HG03159 (cell line): ENCODE measurements at regions not wholly inside any gene's neighbourhood (a gene's known extent, or its start where the extent isn't known, plus 50 kb on each side); places are given as distances from the start of the nearest gene placed in this dataset.

Experiments
- ATAC-seq: cut with Tn5 transposase; IDR thresholded peaks from one replicate; pipeline ENCODE4 v1.9.1; 2021; ENCODE audit warnings: mild to moderate bottlenecking, moderate library complexity; ENCODE audit not compliant: unreplicated experiment

DNA sequence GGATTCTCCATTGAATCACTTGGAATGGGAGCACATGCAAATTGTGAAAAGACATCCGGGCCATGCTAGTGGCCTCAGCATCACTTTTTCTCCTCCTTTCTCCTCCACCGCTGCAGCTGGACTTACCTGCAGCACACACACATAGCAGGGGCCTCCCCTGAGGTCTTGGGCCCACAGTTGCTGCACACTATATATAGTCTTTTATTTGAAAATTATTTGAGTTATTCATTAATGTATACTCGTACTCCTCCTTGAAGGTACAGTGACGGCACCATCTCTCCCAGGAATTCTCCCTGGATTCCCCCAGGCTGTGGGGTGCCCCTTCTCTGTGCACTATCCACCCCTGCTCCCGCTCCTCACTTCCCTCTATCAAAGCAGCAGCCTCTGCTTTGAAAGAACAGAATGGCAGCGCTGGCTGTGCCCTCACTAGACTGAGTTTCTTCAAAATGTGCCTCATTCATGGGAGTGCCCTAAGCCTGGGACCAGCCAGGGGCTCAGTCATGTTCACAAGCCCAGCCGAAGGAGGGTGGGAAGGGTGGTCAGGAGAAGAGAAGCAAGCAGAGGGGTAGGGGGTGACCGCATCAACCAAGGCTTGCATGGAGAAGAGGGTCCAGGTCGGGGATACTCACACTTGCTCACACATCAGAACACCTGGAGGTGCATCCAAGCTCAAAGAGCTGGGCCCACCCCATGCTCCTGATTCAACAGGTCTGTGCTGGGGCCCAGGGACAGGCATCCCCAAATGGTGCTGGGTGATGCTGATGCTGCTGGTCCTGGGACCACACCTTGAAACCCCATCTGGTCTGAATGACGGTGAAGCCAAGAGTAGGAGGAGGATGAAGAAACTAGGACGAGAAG is 156.2 kb upstream of the ZMIZ1 start:
- no peak for ATAC-seq

- ATAC-seq, result no peak
Observed at GRCh38 chr10:78913219-78914059, 155.3 kb upstream of the ZMIZ1 start.

- ATAC-seq, result no peak
Observed at GRCh38 chr10:78914060-78914378, 154.7 kb upstream of the ZMIZ1 start.

DNA sequence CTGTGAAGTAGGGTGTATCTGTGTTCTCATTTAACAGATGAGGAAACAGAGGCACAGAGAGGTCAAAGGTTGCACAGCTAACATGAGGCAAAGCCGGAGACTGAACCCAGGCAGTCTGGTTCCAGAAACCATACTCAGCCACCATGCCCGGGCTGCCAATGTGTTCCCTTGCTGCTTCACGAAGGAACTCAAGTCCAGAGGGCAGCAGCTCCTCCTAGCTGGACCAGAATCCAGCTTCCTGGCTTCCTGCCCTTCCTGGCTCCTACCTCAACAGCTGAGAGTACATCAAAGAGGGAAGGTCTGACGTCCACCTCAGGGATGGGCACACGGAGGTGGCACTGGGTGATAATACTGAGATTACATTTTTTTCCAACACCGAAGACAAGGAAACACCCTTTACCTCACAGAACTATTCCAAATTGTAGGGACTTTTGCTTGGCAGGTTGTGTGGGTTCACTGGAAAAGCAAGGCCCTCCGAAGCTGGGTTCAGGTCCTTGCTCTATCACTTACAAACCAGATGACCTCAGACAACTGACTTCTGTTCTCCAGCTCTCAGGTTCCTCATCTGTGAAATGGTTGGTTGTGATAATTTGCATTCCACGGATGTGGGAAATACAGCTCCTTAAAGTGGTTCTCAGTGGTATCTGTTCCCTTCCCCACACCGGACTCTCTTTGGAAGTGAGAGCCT is 154.1 kb upstream of the ZMIZ1 start:
- no peak for ATAC-seq

GRCh38 chr10:78915190-78915518 is 153.6 kb upstream of the ZMIZ1 start:
- no peak for ATAC-seq

DNA sequence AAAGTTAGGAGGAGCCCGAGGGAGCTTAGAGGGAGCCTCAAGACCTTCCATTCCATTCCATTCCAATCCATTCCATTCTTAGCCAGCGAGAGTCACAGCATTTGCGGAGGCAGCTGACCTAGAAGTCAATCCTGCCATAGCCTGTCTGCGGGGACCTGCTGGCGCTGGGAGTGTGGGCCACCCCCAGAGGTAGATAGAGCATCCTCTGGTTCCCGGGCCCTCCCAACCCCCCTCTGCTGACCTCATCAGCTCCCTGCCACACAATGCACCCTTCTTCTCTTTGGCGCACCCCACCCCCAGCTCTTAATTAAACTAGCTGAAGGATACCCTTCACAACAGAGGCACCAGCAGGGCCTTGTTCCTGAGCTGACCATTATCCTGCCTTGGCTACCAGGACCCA is 152.5 kb upstream of the ZMIZ1 start:
- no peak for ATAC-seq

GRCh38 chr10:78919181-78919966 is 149.4 kb upstream of the ZMIZ1 start:
- ATAC-seq, result no peak

DNA sequence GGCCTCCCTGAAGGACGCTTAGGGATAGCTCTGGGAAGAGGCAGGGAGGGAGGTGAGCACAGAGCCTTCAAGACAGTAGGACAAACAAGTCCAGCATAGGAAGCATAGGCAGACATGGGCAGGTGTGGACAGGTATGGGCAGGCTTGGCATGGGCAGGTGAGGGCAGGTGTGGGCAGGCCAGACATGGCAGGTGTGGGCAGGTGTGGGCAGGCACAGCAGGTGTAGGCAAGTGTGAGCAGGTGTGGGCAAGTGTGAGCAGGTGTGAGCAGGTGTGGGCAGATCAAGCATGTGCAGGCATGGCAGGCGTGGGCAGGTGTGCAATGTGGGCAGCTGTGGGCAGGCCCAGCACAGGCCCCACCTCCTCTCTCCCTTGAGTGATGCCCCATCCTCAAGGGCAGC is 148.8 kb upstream of the ZMIZ1 start:
- ATAC-seq, result no peak

- no peak for ATAC-seq
Observed at GRCh38 chr10:78921895-78922294, 146.9 kb upstream of the ZMIZ1 start.

GRCh38 chr10:78923647-78924318 is 145.0 kb upstream of the ZMIZ1 start:
- no peak for ATAC-seq

DNA sequence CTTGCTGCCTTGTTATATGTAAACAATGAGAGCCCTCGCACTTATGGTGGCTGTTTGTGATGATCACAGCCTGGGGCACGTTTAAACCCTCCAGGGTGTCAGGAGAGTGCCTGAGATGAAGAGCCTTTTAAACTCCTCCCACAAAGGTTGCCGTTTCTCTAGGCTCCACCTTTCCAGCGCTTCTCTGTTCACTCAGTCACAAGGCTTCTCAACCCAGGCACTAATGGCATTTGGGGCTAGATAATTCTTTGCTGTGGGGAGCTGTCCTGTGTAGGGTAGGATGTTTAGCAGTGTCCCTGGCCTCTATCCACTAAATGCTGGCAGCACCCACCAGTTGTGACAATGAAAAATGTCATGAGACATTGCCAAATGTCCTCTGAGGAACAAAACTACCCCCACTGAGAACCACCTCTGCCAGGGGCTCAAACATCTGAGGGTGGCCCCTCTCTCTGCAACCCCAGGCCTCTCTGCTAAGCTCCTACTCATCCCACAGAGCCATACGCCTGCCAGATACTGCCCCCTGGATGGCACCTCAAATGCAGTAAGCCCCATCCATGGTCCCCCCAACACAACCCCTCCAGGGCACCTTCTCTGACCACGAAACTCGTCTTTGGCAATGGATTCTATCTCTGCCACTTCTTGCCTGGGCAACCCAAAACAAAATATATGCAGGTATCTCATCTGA is 144.3 kb upstream of the ZMIZ1 start:
- ATAC-seq, result no peak

DNA sequence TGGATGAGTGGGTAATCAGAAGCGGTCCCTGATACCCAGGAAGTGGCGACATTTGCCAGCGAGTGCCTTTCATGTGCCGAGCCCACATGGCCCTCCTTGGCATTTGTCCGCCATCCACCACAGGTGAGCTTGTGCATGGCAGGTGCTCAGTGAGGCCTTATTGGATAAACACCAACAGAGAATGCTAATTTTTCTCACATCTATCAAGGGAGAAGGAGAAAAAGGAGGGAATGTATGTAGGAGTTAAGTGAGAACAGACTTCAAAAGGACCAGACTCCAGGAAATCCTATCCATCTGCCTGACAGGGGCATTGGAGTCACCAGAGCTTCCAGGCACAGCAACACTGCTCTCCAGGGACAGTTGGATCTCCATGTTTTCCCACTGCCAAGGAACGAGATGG is 143.5 kb upstream of the ZMIZ1 start:
- ATAC-seq, result no peak

- ATAC-seq, result no peak
Observed at GRCh38 chr10:78925800-78926319, 142.9 kb upstream of the ZMIZ1 start.

DNA sequence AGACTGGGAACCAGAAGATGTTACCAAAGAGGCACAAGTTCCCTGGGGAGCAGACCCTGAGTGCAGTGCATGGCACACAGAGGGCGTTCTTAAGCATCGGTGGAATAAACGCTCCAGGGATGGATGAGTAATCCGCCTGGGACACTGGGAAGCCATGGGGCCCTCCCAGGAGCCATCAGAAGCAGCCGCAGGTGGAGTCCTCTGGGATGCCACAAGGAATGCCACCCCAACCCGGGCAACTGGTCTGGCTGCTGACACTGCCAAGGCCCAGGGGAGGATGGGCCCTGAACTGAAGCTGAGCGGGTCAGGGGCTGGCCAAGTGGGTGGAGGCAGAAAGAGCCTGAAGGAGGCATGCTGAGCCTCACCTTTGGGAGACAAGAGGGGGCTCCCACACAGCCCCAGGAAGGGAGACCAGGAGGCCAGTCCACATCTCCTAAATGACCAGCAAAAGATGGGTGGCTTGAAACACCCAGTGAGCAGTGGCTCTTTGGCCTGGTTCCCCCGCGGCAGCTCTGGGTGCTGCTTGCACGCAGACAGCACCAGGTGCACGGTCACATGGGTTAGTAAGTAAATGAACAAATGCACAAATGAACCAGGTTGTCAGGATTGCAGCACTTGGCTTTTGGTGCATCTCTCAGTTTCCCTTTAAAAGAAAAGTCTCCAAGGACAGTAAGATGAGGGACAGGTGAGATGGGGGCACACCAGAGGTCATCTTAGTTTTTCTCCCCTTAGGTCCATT is 141.3 kb upstream of the ZMIZ1 start:
- ATAC-seq, result no peak

- ATAC-seq, result no peak
Observed at GRCh38 chr10:78928330-78928729, 140.4 kb upstream of the ZMIZ1 start.

DNA sequence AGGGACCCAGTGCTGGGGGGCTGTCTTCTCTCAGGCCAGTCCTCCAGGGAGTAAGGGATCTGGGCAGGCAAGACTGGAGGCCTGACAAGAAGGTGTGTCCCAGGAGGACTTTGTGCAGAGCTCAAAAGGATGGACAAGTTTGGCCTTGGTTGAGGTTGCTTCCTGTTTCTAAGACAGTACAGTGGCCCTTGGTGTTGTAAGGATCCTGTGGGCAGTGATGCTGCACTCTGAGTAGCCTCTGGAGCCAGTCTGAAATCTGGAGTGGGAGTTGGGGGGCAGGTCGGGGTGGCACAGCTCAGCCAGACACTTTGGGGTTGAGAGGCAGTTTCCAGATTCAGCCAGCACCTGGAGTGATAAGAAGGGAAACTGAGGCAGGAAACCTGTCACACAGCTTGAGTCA is 139.2 kb upstream of the ZMIZ1 start:
- no peak for ATAC-seq

DNA sequence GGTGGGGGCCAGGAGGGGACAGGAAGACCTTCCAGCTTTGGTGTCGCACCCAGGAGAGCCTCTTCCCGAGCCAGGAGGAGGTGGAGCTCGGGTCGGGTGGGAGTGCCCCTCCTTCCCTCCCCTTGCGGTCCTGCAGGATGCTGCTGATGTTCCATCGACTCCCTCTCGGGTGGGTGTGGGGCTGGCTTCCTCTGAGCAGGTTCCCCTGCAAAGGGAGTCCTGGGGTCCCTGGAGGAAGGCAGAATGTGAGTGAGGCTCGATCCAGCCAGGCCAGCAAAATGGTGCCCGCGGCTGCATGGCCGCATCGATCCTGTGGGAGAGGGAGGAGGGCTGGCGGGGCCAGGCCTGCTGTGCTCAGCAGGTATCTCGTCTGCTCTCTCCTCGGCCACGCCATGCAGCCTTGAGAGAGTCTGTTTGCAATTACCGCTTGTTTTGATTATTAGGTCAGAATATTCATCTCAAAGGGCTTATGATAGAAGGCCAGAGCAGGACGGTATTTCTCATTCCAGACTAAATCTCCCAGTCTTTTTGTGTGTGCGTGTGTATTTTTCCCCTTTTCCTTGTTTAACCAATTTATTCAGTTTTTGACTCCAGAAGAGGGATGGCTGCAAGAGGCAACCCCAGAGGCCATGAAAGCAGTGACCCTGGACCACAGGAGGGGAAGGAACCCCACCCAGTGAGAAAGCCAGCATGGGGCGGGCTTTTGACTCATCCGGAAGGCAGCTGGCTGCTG is 137.3 kb upstream of the ZMIZ1 start:
- no peak for ATAC-seq

DNA sequence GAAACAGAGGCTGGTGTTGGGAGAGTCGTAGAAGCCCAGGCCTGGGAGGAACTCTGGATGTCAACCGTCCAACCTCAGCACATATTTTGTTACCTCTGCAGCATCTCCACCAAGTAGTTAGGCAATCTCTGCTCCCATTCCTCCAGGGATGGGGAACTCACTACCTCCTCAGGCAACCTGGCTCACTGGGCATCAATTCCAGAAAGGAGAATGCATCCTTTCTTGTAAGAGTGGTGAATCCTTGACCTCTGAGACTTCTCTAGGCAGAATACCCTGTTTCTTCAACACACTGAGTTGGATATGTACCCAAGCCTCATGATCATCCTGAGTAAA is 136.7 kb upstream of the ZMIZ1 start:
- no peak for ATAC-seq
